T-helper 9 cell (primary cell): ENCODE measurements at regions not wholly inside any gene's neighbourhood (a gene's known extent, or its start where the extent isn't known, plus 50 kb on each side); places are given as distances from the start of the nearest gene placed in this dataset.
"Not testable (repeated sequence)": the region's sequence is repeated elsewhere in the genome, so short reads cannot be mapped to it uniquely, and the experiment has no call there.

Experiments used
- DNase-seq: peaks from one replicate; pipeline ENCODE4 v3.0.0-alpha.2; 2020

- no peak for DNase-seq
Measured at GRCh38 chr3:36095238-36095637, 285.1 kb upstream of the STAC start.

GRCh38 chr3:36097209-36097608, 283.1 kb upstream of the STAC start:
- DNase-seq, result no peak

GRCh38 chr3:36114353-36114752, 266.0 kb upstream of the STAC start:
- no peak for DNase-seq

GRCh38 chr3:36124118-36124796, 256.0 kb upstream of the STAC start:
- no peak for DNase-seq

GRCh38 chr3:36132214-36132613, 248.1 kb upstream of the STAC start:
- no peak for DNase-seq

GRCh38 chr3:36135863-36136262, 244.4 kb upstream of the STAC start:
- no peak for DNase-seq

- no peak for DNase-seq
Measured at GRCh38 chr3:36142746-36143145, 237.6 kb upstream of the STAC start.

- no peak for DNase-seq
Measured at GRCh38 chr3:36146404-36146803, 233.9 kb upstream of the STAC start.

GRCh38 chr3:36147934-36148558, 232.3 kb upstream of the STAC start:
- no peak for DNase-seq

GRCh38 chr3:36149447-36149865, 230.8 kb upstream of the STAC start:
- DNase-seq, result no peak

GRCh38 chr3:36155515-36155914, 224.8 kb upstream of the STAC start:
- DNase-seq, result no peak

- no peak for DNase-seq
Measured at GRCh38 chr3:36164400-36164799, 215.9 kb upstream of the STAC start.

- DNase-seq, result no peak
Measured at GRCh38 chr3:36165509-36166290, 214.6 kb upstream of the STAC start.

GRCh38 chr3:36166477-36166876, 213.8 kb upstream of the STAC start:
- no peak for DNase-seq

- no peak for DNase-seq
Measured at GRCh38 chr3:36172699-36173098, 207.6 kb upstream of the STAC start.

- no peak for DNase-seq
Measured at GRCh38 chr3:36175113-36175812, 205.0 kb upstream of the STAC start.

- no peak for DNase-seq
Measured at GRCh38 chr3:36175916-36176461, 204.3 kb upstream of the STAC start.

GRCh38 chr3:36178018-36178417, 202.3 kb upstream of the STAC start:
- DNase-seq, result no peak

GRCh38 chr3:36182024-36182423, 198.3 kb upstream of the STAC start:
- no peak for DNase-seq

- not testable (repeated sequence) for DNase-seq
Measured at GRCh38 chr3:36187197-36187596, 193.1 kb upstream of the STAC start.

- DNase-seq, result no peak
Measured at GRCh38 chr3:36192901-36193300, 187.4 kb upstream of the STAC start.

GRCh38 chr3:36193448-36193847, 186.9 kb upstream of the STAC start:
- DNase-seq, result no peak

- no peak for DNase-seq
Measured at GRCh38 chr3:36196058-36196457, 184.2 kb upstream of the STAC start.
